HTR-8/SVneo (cell line): ENCODE measurements at regions not wholly inside any gene's neighbourhood (a gene's known extent, or its start where the extent isn't known, plus 50 kb on each side); places are given as distances from the start of the nearest gene placed in this dataset.

Source experiments
- DNase-seq: peaks from one replicate; pipeline ENCODE4 v3.0.0; 2011; ENCODE audit warnings: low spot score, mixed read lengths; ENCODE audit not compliant: insufficient read length
- FAIRE-seq: peaks from 2 replicates; lab custom pipeline; 2011; peaks lifted over from hg19 to GRCh38; lab: Jason Lieb, UNC

- FAIRE-seq = no peak
- no peak for DNase-seq
Measured at GRCh38 chr4:124288706-124289486, 423.6 kb downstream of the ANKRD50 start.

DNA sequence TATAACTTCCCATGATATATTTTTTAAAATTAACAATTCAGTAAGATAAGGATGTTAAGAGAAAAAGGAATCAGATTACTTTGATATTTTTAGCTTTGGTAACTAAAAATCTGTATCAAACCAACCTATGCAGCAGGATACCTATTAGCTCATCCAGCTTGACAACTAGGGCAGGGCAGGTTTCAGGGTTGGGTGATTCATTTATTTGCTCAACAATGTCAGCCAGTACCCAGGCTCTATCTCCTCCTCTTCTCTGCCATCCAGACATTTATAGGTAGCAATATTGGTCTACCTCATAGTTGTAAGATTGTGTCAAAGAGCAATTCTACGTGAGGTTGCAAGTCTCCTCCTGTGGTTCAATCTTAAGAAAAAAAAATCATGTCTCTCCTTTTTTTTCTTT, 421.9 kb downstream of the ANKRD50 start:
- no peak for FAIRE-seq

DNA sequence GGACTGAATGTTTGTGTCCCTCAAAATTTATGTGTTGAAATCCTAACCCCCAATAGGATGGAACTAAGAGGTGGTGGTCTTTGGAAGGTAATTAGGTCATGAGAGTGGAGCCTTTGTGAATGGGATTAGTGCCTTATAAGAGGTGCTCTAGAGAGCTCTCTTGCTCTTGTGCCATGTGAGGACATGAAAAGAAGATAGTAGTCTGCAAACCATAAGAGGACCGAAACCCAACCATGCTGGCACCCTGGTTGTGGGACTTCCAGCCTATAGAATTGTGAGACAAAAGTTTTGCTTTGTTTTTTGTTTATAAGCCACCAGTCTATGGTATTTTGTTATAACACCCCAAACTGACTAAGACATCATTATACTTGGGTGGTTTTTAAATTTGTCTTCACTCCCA, 417.1 kb downstream of the ANKRD50 start:
- no peak for FAIRE-seq

More for the DNA sequence above, 421.9 kb downstream of the ANKRD50 start:
- DNase-seq = no peak

GRCh38 chr4:124304941-124305340, 407.6 kb downstream of the ANKRD50 start:
- DNase-seq = no peak
- no peak for FAIRE-seq

More for the DNA sequence above, 417.1 kb downstream of the ANKRD50 start:
- DNase-seq = no peak

GRCh38 chr4:124306352-124306751, 406.2 kb downstream of the ANKRD50 start:
- FAIRE-seq = no peak

DNA sequence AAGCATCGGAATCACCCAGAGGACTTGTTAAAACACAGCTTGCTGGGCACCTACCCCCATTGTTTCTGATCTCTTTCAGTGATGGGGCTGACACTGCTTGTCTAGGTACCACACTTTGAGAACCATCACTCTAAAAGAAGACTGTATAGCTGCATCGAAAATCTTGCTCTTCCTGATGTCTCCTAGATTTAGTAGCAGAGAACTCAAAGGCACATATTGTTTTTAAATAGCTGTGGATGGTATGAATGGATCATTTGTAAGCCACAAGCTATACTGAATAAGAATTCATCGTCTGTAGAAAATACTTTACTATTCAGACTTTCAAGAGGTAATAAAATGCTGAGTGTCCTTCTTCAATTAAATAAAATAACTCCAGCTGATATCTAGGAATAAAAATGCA, 405.4 kb downstream of the ANKRD50 start:
- DNase-seq = no peak

More at GRCh38 chr4:124306352-124306751, 406.2 kb downstream of the ANKRD50 start:
- no peak for DNase-seq

GRCh38 chr4:124318292-124318691, 394.2 kb downstream of the ANKRD50 start:
- FAIRE-seq = no peak
- DNase-seq = no peak

More for the DNA sequence above, 405.4 kb downstream of the ANKRD50 start:
- FAIRE-seq = no peak

DNA sequence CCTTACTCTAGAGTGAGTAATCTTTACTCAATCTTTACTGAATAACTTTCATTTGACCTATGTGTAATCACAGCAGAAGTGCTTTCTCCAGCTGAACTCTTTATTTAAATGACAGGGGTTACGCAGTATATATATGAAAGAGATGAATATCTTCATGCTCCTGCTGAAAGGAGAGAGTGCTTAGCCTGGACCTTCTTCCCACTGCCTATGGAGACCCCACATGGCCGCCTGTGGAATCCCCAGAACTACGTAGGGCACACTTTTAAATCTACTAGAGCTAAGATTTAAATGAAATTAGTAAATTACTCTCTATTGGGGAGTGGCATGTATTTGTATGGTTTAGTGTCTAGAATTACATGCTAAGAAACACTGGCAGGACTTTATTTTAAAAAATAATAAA, 391.2 kb downstream of the ANKRD50 start:
- no peak for FAIRE-seq
- peak; percentile 5 for DNase-seq

DNA sequence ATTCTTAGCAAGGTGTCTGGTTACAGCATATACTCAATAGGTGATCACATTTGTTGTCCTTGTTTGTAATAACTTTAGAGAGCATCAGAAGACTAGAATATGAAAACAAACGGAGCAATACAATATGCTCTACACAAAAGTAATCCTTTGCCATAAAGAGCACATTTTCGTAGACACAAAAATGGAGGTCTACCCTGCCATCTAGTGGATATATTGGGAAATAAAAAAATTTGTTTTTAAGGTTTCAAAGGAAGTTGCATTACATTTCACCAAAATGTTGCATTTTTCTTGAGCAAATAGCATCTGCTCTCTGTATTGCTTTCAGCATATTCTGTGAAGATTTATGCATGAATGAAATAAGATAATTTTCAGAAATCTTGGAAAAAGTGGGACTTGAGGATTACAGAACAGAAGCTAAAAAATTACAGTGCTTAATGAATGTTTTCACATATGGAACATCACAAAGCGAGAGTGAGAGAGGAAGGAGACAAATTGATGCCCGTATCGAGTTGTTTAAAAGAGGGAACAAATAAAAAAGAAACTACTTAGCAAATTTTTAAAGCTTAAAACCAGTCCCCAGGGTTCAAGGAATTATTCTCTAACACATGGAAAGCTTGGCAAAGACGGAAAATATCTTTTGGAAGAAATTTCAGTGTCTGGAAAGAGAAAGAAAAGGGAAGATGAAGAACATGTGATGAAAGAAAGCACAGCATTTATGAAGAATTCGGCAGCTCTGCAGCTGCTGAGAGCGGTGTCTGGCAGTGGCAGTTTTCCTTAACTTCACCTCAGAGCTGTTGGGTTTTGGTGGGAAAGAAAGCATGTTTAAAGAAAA, 390.1 kb downstream of the ANKRD50 start:
- peak; percentile 22 for DNase-seq
- FAIRE-seq = no peak

GRCh38 chr4:124325690-124326089, 386.8 kb downstream of the ANKRD50 start:
- DNase-seq (no peak), FAIRE-seq (no peak)

GRCh38 chr4:124329134-124329533, 383.4 kb downstream of the ANKRD50 start:
- DNase-seq (no peak), FAIRE-seq (no peak)

DNA sequence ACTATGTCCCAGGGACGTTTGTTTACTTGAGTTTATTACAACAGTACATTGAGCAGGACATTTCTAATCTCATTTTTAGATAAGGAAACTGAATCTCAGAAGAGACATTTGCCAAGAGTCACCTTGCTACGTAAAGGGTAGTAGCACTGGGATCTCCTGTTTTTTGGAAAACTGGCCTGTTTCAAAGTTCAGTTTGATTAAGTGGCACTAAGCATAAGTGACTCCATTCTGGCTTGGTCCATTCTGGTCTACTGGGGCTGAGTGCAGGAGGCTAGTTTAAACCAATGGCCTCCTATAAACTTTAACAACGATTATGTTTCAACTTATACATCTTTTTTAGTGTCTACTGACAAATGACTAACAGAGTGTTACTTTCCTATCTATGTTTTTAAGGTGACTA, 382.5 kb downstream of the ANKRD50 start:
- FAIRE-seq = no peak
- DNase-seq = no peak

DNA sequence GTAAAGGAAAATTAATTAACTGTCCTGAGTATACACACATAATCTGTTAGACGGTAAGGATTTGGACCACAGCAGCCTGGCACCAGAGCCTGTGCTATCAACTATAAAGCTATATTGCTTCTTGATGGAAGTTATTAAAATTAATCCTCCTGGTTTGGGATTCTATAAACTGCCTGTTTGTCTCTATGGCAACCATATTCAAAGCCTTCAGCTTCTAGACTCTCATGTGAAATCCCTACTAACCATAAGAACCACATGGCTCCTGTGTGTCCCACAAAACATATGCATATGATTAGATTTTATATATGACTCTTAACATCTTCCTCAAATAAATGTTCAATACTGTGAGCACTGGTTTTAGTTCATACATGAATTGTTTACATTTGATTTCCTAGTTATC, 380.8 kb downstream of the ANKRD50 start:
- FAIRE-seq (no peak), DNase-seq (no peak)

DNA sequence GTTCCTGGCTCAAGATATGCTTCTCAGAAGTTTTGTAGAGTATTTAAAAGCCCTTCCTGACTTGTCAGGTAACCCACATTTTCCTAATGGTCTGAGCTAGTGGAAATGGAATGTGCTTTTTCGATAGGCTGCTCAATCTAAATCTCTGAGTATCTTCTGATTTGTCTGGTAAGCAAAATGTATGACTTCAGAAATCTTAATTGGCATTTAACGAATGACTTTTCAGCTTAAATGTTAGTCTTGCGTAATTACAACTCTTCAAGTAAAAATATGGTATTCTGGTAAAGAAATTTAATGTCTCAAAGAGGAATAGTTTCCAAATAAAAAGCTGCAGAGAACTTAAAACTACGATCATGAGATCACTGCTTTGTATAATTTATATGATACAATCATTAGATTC, 379.1 kb downstream of the ANKRD50 start:
- FAIRE-seq (no peak), DNase-seq (no peak)

- DNase-seq (peak; percentile 53), FAIRE-seq (no peak)
Measured at GRCh38 chr4:124334119-124334518, 378.4 kb downstream of the ANKRD50 start.

DNA sequence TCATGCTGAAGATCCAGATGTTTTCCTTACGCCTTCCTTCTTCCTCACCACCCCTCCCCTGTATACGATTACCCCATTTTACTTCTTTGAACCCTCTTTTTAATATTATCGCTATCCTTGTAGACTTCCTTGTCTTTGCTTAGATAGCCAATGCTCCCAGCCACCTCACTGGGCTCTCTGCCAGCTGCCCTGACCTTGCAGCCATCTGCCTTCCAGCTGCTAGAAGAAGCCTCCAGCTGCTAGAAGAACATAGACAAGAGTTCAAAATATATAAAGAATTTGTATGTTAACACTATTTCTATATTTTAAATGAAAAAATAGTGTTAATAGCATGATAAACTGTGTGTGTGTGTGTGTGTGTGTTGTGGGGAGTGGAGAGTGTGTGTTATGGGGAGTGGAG, 374.7 kb downstream of the ANKRD50 start:
- DNase-seq (no peak), FAIRE-seq (no peak)

DNA sequence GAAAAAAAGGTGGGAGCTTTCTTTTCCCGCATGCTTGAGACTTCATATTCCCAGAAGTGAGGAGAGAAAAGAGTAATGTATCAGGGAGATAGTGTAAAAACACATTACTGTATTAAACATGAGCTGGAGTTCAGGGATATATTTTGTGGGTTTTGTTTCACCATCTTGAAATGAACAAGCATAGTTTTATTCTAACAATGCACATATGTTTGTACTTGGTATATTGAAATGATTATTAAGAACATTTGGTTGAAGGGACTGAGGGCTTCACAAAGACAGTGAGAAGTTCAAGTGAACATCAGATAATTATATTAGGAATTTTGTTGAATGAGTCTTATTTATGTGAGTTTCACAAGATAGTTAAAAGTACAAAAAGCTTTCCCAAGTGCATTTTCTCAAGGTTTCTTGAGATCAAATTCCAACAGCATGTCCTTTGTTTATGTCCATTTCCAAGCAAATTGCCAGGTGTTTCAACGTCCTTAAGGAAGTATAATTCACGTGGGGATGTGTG, 368.8 kb downstream of the ANKRD50 start:
- no peak for FAIRE-seq
- DNase-seq = no peak

DNA sequence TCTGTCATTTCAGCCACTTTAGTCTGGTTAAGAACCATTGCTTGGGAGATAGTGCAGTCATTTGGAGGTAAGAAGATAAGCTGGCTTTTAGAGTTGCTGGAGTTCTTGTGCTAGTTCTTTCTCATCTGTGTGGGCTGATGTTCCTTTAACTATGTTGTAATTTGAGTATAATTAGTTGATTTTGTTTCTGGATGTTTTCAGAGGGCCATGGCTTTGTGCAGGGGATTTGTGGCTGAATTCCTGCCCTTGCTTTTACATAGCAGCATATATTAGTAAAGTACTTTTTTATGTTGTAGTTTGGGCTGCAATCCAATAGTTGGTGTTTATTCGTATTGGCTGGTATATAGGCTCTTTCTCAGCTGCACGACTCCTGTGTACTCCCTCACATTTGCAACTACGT, 339.6 kb downstream of the ANKRD50 start:
- no peak for DNase-seq
- FAIRE-seq = no peak

GRCh38 chr4:124386163-124386562, 326.4 kb downstream of the ANKRD50 start:
- FAIRE-seq = no peak
- DNase-seq = no peak

GRCh38 chr4:124386648-124387047, 325.9 kb downstream of the ANKRD50 start:
- FAIRE-seq (no peak), DNase-seq (no peak)

DNA sequence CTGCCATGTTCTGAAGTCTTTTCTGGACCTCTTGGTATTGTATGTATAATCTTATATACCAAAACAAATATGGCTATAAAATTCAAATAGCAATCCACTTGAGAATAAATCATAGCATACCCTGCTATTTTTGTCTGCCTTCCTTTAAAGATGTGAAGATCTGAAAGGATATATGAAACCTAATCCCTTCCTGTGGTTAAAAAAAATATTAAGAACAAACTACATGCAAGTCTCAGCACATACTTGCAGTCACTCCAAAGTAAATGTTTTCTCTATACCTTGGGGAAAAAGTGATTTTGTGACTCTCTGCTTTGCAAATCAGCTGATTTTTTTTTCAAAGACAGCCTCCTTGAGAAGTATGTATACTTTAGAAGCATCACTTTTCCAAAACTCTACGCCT, 322.9 kb downstream of the ANKRD50 start:
- DNase-seq = no peak

More for the DNA sequence above, 322.9 kb downstream of the ANKRD50 start:
- FAIRE-seq = no peak
